ENCODE measurements at regions not wholly inside any gene's neighbourhood (a gene's known extent, or its start where the extent isn't known, plus 50 kb on each side); places are given as distances from the start of the nearest gene placed in this dataset.

DNA sequence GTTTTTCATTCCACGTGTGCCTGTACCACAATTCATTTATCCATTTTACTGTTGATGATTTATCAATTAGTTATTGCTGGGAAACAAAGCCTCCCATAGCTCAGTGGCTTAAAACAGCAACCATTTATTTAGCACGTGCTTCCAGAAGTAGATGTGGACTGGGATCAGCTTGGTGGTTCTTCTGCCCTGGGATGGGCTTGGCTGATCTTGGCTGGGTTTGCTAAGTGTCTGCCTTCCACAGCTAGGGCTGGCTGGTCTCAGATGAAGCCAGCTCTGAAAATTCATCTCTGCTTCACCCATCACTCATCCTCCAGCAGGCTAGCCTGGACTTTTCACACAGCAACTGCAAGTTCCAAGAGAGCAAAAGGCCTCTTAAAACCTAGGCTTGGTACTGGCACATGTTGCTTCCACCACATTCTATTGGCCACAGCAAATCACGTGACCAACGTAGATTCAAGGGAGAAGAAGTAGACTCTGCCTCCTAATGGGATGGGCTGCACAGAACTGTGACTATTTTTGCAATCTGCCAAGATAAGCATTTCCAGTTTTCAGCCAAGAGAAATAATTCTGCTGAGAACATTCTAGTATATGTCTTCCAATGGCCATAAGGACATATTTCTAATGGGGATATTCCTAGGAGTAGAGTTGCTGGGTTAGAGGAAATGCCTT is 124.9 kb downstream of the MN1 start:
- Histone ChIP-seq H3K9ac (ENCODE audit: low read length) (no peak overlapping the region), H3K4me2 (ENCODE audit: low read length) (no peak overlapping the region), H3K36me3 (ENCODE audit: insufficient read depth, low read length) (no peaks in the 10 kb centered on the region), H3K9me3 (ENCODE audit: insufficient read depth, low read depth, low read length) (no peaks in the 10 kb centered on the region), H3K79me2 (ENCODE audit: insufficient read depth, low read length) (no peaks in the 10 kb centered on the region), H3K27ac (ENCODE audit: low read depth, low read length) (no peak overlapping the region), H2AFZ (ENCODE audit: low read depth, low read length) (no peak overlapping the region), H4K20me1 (ENCODE audit: insufficient read depth, low read length) (no peaks in the 10 kb centered on the region), H3K4me1 (ENCODE audit: insufficient read depth, low read length) (no peaks in the 10 kb centered on the region), H3K4me3 (ENCODE audit: insufficient read depth, low read depth, low read length) (no peak overlapping the region), H3K27me3 (ENCODE audit: insufficient read depth, low read length) (peaks cover 7% of the 10 kb centered on the region)
- Mint-ChIP-seq H3K36me3 (ENCODE audit: low read depth, unreplicated experiment) (peaks cover 2% of the 10 kb centered on the region), H3K9me3 (ENCODE audit: unreplicated experiment) (peaks cover 2% of the 10 kb centered on the region), H3K27me3 (ENCODE audit: low read depth, unreplicated experiment) (peaks cover 6% of the 10 kb centered on the region), H3K27ac (ENCODE audit: unreplicated experiment) (no peak overlapping the region), H3K4me3 (ENCODE audit: unreplicated experiment) (no peak overlapping the region), H3K4me1 (ENCODE audit: low read depth, unreplicated experiment) (peaks cover 5% of the 10 kb centered on the region)
- TF ChIP-seq, protein P1, sequence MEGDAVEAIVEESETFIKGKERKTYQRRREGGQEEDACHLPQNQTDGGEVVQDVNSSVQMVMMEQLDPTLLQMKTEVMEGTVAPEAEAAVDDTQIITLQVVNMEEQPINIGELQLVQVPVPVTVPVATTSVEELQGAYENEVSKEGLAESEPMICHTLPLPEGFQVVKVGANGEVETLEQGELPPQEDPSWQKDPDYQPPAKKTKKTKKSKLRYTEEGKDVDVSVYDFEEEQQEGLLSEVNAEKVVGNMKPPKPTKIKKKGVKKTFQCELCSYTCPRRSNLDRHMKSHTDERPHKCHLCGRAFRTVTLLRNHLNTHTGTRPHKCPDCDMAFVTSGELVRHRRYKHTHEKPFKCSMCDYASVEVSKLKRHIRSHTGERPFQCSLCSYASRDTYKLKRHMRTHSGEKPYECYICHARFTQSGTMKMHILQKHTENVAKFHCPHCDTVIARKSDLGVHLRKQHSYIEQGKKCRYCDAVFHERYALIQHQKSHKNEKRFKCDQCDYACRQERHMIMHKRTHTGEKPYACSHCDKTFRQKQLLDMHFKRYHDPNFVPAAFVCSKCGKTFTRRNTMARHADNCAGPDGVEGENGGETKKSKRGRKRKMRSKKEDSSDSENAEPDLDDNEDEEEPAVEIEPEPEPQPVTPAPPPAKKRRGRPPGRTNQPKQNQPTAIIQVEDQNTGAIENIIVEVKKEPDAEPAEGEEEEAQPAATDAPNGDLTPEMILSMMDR (IDR thresholded peaks at IDR 0.05; ENCODE audit: insufficient read depth, low read depth, low read length), result no peak
- no peak for TF ChIP-seq EZH2 (IDR thresholded peaks at IDR 0.05; ENCODE audit: insufficient read depth, low read length)
- DNase-seq (ENCODE audit: low read depth), result no peak
- FAIRE-seq, result no peak

DNA sequence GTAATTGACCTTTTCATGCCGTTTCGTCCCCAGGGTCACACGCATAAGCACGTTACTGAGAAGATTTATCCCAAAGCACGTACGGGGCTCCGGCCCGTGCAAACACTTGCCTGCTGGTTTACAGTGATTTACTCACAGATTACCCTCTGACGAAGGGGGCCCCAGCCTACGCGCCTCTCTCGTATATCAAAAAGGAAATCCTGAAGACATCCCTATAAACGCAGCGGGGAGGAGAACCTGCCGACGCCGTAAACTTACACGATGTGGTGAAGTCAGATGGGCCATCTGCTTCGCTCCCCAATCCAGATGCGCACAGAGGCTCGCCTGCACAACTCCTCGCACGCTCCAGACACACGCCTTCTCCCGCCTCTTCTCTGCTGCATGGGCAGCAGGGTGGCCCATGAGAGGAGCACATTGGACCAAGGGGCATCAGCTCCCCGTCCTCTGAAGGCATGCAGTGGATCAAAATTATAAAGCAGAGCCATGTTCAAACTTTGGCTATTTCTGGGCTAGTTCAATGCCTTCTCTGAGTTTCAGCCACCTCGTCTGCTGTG is 123.6 kb downstream of the MN1 start:
- H2AFZ ChIP-seq (ENCODE audit: low read depth, low read length), result no peak overlapping the region
- no peak for TF ChIP-seq EZH2 (IDR thresholded peaks at IDR 0.05; ENCODE audit: insufficient read depth, low read length)
- TF ChIP-seq, protein P1 (IDR thresholded peaks at IDR 0.05; ENCODE audit: insufficient read depth, low read depth, low read length), result no peak
- H3K36me3 Mint-ChIP-seq (ENCODE audit: low read depth, unreplicated experiment), result peaks cover 2% of the 10 kb centered on the region
- H3K9me3 Mint-ChIP-seq (ENCODE audit: unreplicated experiment), result peaks cover 2% of the 10 kb centered on the region
- peaks cover 5% of the 10 kb centered on the region for H3K4me1 Mint-ChIP-seq (ENCODE audit: low read depth, unreplicated experiment)
- peaks cover 11% of the 10 kb centered on the region for H3K27me3 Mint-ChIP-seq (ENCODE audit: low read depth, unreplicated experiment)
- no peaks in the 10 kb centered on the region for H3K79me2 ChIP-seq (ENCODE audit: insufficient read depth, low read length)
- no peak overlapping the region for H3K27ac Mint-ChIP-seq (ENCODE audit: unreplicated experiment)
- no peak for DNase-seq (ENCODE audit: low read depth)
- no peaks in the 10 kb centered on the region for H3K36me3 ChIP-seq (ENCODE audit: insufficient read depth, low read length)
- H4K20me1 ChIP-seq (ENCODE audit: insufficient read depth, low read length), result no peaks in the 10 kb centered on the region
- H3K27me3 ChIP-seq (ENCODE audit: insufficient read depth, low read length), result peaks cover 7% of the 10 kb centered on the region
- no peak overlapping the region for H3K4me2 ChIP-seq (ENCODE audit: low read length)
- no peaks in the 10 kb centered on the region for H3K9me3 ChIP-seq (ENCODE audit: insufficient read depth, low read depth, low read length)
- H3K9ac ChIP-seq (ENCODE audit: low read length), result no peak overlapping the region
- no peaks in the 10 kb centered on the region for H3K4me1 ChIP-seq (ENCODE audit: insufficient read depth, low read length)
- H3K4me3 ChIP-seq (ENCODE audit: insufficient read depth, low read depth, low read length), result no peak overlapping the region
- H3K4me3 Mint-ChIP-seq (ENCODE audit: unreplicated experiment), result no peak overlapping the region
- no peak overlapping the region for H3K27ac ChIP-seq (ENCODE audit: low read depth, low read length)
- no peak for FAIRE-seq

DNA sequence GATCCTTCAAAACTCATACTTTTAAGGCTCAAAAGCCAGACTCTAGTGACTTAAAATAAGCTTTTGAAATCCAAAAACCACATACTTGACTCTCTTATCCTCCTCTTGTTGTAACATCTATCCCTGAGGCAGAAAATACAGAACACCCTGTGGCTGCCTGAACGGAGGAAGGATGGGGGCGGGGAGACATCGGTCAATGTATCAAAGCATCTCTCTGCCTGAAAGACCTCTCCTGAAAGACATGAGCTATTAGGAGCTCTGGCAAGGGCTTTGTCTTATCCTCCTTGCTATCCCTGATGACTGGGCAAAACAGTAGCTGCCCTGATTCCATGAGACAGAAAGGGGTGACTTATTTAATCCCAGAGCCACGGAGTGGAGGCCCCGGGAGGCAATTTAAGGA is 122.4 kb downstream of the MN1 start:
- Histone ChIP-seq H3K27ac (ENCODE audit: low read depth, low read length) (no peak overlapping the region), H3K27me3 (ENCODE audit: insufficient read depth, low read length) (peaks cover 7% of the 10 kb centered on the region), H3K36me3 (ENCODE audit: insufficient read depth, low read length) (no peaks in the 10 kb centered on the region), H3K9ac (ENCODE audit: low read length) (no peak overlapping the region), H3K79me2 (ENCODE audit: insufficient read depth, low read length) (no peaks in the 10 kb centered on the region), H3K9me3 (ENCODE audit: insufficient read depth, low read depth, low read length) (no peaks in the 10 kb centered on the region), H4K20me1 (ENCODE audit: insufficient read depth, low read length) (no peaks in the 10 kb centered on the region), H3K4me3 (ENCODE audit: insufficient read depth, low read depth, low read length) (no peak overlapping the region), H3K4me2 (ENCODE audit: low read length) (no peak overlapping the region), H2AFZ (ENCODE audit: low read depth, low read length) (no peak overlapping the region), H3K4me1 (ENCODE audit: insufficient read depth, low read length) (no peaks in the 10 kb centered on the region)
- peaks cover 2% of the 10 kb centered on the region for H3K9me3 Mint-ChIP-seq (ENCODE audit: unreplicated experiment)
- H3K4me3 Mint-ChIP-seq (ENCODE audit: unreplicated experiment), result no peak overlapping the region
- DNase-seq (ENCODE audit: low read depth) (no peak), FAIRE-seq (no peak)
- peaks cover 5% of the 10 kb centered on the region for H3K4me1 Mint-ChIP-seq (ENCODE audit: low read depth, unreplicated experiment)
- peaks cover 2% of the 10 kb centered on the region for H3K36me3 Mint-ChIP-seq (ENCODE audit: low read depth, unreplicated experiment)
- no peak overlapping the region for H3K27ac Mint-ChIP-seq (ENCODE audit: unreplicated experiment)
- peaks cover 11% of the 10 kb centered on the region for H3K27me3 Mint-ChIP-seq (ENCODE audit: low read depth, unreplicated experiment)
- TF ChIP-seq EZH2 (IDR thresholded peaks at IDR 0.05; ENCODE audit: insufficient read depth, low read length), result no peak
- TF ChIP-seq, protein P1 (IDR thresholded peaks at IDR 0.05; ENCODE audit: insufficient read depth, low read depth, low read length), result no peak

All from astrocyte (in vitro differentiated cells and primary cell).